ENCODE measurements at regions not wholly inside any gene's neighbourhood (a gene's known extent, or its start where the extent isn't known, plus 50 kb on each side); places are given as distances from the start of the nearest gene placed in this dataset.

DNA sequence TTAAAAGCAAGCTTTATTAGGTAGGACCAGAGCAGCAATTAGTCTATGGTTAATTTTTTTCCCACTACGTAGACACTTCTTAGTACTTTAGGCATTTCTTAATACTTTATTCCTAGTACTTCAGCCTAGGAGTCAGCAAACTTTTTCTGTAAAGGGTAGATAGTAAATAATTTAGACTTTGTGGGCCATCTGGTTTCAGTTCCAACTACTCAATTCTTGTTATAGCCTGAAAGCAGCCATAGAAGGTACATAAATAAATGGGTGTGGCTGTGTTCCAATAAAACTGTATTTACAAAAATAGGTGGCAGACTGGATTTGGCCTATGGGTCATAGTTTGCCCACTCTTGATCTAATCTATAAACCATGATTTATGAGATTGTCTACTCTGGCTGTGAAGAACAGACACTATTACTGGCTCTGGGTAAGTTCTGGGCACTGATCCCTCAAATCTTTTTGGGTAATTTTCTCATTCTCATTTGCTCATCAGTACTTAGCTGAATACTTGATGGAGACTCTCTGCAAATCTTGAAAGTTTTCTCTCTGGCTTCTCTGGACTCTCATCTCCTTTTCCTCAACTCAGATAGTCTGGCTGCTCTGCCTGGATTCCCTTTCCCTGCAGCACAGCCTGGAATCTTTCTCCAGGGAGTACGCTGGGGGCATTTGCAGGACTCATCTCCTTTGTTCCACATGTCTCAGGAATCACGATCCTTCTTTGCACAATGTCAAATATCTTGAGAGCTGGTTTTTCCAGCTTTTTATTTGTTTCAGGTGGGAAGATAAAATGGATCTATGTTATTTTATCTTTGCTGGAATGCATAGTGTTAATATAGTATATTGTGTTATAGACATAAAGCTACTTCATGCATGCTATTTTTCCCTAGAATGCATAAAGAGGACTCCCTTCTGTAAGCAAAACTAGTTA lies 524.8 kb upstream of the TBL1XR1 start:
- no peaks in the 10 kb centered on the region for H3K36me3 ChIP-seq
- peak overlapping the region in 2 of 12 donors; percentile 5 to 80 for H3K27ac ChIP-seq
- ATAC-seq (no peak), DNase-seq (no peak)
- intact Hi-C loops (cut with DNase I): loop anchor here in 4 of 10 donors (5.0 to 10.0 kb wide), 5 partner anchors 50 to 603 kb away; partner anchors contain the start of gene TBL1XR1 (in 2 of the 4)
- no peak overlapping the region for H3K4me3 ChIP-seq
- no peaks in the 10 kb centered on the region for H3K27me3 ChIP-seq
- TF ChIP-seq, protein P1, sequence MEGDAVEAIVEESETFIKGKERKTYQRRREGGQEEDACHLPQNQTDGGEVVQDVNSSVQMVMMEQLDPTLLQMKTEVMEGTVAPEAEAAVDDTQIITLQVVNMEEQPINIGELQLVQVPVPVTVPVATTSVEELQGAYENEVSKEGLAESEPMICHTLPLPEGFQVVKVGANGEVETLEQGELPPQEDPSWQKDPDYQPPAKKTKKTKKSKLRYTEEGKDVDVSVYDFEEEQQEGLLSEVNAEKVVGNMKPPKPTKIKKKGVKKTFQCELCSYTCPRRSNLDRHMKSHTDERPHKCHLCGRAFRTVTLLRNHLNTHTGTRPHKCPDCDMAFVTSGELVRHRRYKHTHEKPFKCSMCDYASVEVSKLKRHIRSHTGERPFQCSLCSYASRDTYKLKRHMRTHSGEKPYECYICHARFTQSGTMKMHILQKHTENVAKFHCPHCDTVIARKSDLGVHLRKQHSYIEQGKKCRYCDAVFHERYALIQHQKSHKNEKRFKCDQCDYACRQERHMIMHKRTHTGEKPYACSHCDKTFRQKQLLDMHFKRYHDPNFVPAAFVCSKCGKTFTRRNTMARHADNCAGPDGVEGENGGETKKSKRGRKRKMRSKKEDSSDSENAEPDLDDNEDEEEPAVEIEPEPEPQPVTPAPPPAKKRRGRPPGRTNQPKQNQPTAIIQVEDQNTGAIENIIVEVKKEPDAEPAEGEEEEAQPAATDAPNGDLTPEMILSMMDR (IDR thresholded peaks at IDR 0.05): no peak
- no peak for TF ChIP-seq POLR2A (IDR thresholded peaks at IDR 0.05)
- H3K4me1 ChIP-seq: peaks cover 0 to 54% (median 30%) of the 10 kb centered on the region in 12 donors
- WGBS, 4 donors: 81 to 88% (median 84%) methylated on average over 3 of the region's 3 CpGs
- H3K9me3 ChIP-seq: peaks cover 0 to 3% (median 0%) of the 10 kb centered on the region in 12 donors

DNA sequence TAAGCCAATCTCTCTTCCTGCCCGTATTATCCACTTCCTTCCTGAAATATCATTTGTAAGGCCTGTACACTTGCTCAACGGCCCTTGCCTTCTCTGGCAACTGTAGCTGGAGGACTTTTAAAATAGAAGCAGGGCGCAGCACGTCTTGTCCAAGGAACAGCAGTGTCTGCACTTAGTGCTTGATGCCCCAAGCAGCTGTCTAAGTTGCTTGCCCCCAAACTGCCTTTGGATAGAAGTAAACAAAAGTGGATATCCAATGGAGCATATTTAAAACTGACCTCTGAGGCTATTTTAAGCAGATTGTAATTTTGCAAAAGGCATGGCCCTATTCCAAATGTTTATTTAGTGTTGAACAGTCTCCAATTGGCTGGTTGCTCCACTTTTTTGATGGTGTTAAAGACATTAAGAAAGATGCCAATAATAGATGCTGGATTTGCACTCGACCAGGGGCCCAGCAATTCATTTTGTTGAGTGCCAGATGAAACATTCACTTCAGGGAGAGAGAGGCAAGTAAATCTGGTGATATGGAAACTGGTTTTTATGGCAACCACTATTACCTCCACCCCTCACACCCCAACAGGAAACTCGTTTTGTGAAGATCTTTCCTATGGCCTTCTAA lies 526.8 kb upstream of the TBL1XR1 start:
- H3K36me3 ChIP-seq: no peaks in the 10 kb centered on the region
- H3K4me1 ChIP-seq: peaks cover 0 to 54% (median 30%) of the 10 kb centered on the region in 12 donors
- peak overlapping the region; percentile 28 to 80 (median 72) for H3K27ac ChIP-seq
- ATAC-seq (peak; percentile 91 to 98 (median 96)), DNase-seq (peak; percentile 66 to 91 (median 72))
- WGBS, 4 donors: 1 to 2% (median 2%) methylated on average over 6 of the region's 6 CpGs
- H3K9me3 ChIP-seq: peaks cover 0 to 3% (median 0%) of the 10 kb centered on the region in 12 donors
- H3K4me3 ChIP-seq: no peak overlapping the region
- no peaks in the 10 kb centered on the region for H3K27me3 ChIP-seq
- no peak for TF ChIP-seq POLR2A (IDR thresholded peaks at IDR 0.05)
- TF ChIP-seq, protein P1 (IDR thresholded peaks at IDR 0.05): no peak
- intact Hi-C loops (cut with DNase I): loop anchor here in 4 of 10 donors (1.0 to 10.0 kb wide), 6 partner anchors 48 to 601 kb away; partner anchors contain the start of gene TBL1XR1 (in 2 of the 4)

DNA sequence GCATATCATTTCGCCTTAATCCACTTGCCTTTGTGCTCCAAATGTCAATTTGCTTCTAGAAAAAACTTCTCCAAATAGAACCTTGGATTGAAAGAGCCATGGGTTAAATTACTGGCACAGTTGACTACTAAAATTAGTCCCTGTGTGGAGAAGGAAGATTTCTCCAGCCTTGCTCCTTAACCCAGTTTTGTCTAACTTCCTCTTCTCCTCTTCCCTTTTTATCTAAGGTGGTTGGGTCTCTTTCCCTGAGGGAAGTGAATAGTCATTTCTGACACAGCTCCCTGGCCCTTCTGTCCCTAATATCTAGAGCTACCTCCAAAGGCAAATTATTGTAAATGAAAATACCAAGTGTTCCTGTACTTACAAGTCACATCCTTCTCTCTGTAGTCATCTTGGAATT lies 527.9 kb upstream of the TBL1XR1 start:
- 76 to 94% (median 87%) methylated on average over 1 of the region's 1 CpG for WGBS, 4 donors
- ATAC-seq: peak in 1 of 4 donors; percentile 14
- no peak for DNase-seq
- H3K9me3 ChIP-seq: peaks cover 0 to 3% (median 0%) of the 10 kb centered on the region in 12 donors
- H3K27me3 ChIP-seq: no peaks in the 10 kb centered on the region
- H3K36me3 ChIP-seq: no peaks in the 10 kb centered on the region
- H3K4me3 ChIP-seq: no peak overlapping the region
- peak overlapping the region in 10 of 12 donors; percentile 28 to 80 (median 72) for H3K27ac ChIP-seq
- peaks cover 0 to 54% (median 33%) of the 10 kb centered on the region in 12 donors for H3K4me1 ChIP-seq
- TF ChIP-seq POLR2A (IDR thresholded peaks at IDR 0.05): no peak
- TF ChIP-seq, protein P1 (IDR thresholded peaks at IDR 0.05): no peak
- intact Hi-C loops (cut with DNase I): loop anchor here in 1 of 10 donors (10.0 kb wide), 2 partner anchors 530 to 600 kb away; partner anchors contain the start of gene TBL1XR1

DNA sequence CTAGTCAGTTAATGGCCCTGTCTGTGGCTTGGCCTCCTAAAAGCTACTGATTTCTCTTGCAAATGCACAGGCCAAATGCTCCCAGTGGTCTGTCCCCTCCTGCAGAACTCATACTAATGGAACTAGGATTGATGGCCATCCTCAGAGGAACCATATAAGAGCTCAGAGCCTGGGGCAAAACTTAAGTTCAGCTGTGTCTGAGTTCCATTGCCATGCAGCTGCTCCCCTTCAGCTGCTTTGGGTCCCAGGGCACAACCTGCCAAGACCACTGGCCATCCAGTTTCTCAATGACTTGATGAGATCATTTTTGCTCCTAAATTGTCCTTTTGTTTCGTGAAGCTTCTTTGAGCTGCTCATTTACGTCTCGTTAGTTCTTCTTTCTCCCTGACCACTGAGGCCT lies 529.5 kb upstream of the TBL1XR1 start:
- ATAC-seq: no peak
- DNase-seq: no peak
- no peak overlapping the region for H3K27ac ChIP-seq
- TF ChIP-seq, protein P1 (IDR thresholded peaks at IDR 0.05): no peak
- TF ChIP-seq POLR2A (IDR thresholded peaks at IDR 0.05): no peak
- no peak overlapping the region for H3K4me3 ChIP-seq
- H3K27me3 ChIP-seq: no peaks in the 10 kb centered on the region
- H3K9me3 ChIP-seq: no peaks in the 10 kb centered on the region
- H3K36me3 ChIP-seq: no peaks in the 10 kb centered on the region
- peaks cover 0 to 52% (median 35%) of the 10 kb centered on the region in 12 donors for H3K4me1 ChIP-seq
- intact Hi-C loops (cut with DNase I): loop anchor here in 1 of 10 donors (10.0 kb wide), 2 partner anchors 532 to 598 kb away; partner anchors contain the start of gene TBL1XR1
- 88 to 95% (median 94%) methylated on average over 3 of the region's 3 CpGs for WGBS, 4 donors

Measured in heart left ventricle (tissue), 16 donors.